GM12891 (cell line): ENCODE measurements at regions not wholly inside any gene's neighbourhood (a gene's known extent, or its start where the extent isn't known, plus 50 kb on each side); places are given as distances from the start of the nearest gene placed in this dataset.

Source experiments
- DNase-seq: peaks from one replicate; pipeline ENCODE4 v3.0.0; 2011; ENCODE audit warnings: low spot score; ENCODE audit not compliant: insufficient read length
- FAIRE-seq: peaks from 2 replicates; lab custom pipeline; 2011; peaks lifted over from hg19 to GRCh38; lab: Jason Lieb, UNC
- PAX5 ChIP-seq: IDR thresholded peaks from 2 replicates; pipeline ENCODE4 v1.6.1; 2011; ENCODE audit warnings: low read length, moderate library complexity, mild to moderate bottlenecking; ENCODE audit not compliant: insufficient read depth, severe bottlenecking
- POLR2A ChIP-seq: IDR thresholded peaks from 2 replicates; pipeline ENCODE4 v1.6.1; 2011; ENCODE audit warnings: low read depth, low read length, control low read depth
- POLR2AphosphoS5 ChIP-seq: IDR thresholded peaks from 2 replicates; pipeline ENCODE4 v1.6.1; 2011; ENCODE audit warnings: low read depth, low read length, control low read depth
- POU2F2 ChIP-seq: IDR thresholded peaks from 2 replicates; pipeline ENCODE4 v1.6.1; 2011; ENCODE audit warnings: low read depth, mild to moderate bottlenecking, control low read depth, low read length, moderate library complexity
- SPI1 ChIP-seq: IDR thresholded peaks from 2 replicates; pipeline ENCODE4 v1.6.1; 2011; ENCODE audit warnings: low read depth, low read length, control low read depth
- TAF1 ChIP-seq: IDR thresholded peaks from 2 replicates; pipeline ENCODE4 v1.6.1; 2011; ENCODE audit warnings: low read depth, low read length, control low read depth

GRCh38 chr11:8831861-8832260 is 79.1 kb upstream of the AKIP1 start:
- no peak for DNase-seq
- no peak for FAIRE-seq
- TF ChIP-seq POLR2A (no peak), TAF1 (no peak), POU2F2 (no peak), PAX5 (no peak), SPI1 (no peak), POLR2AphosphoS5 (no peak)

- peak; percentile 89 for FAIRE-seq
- TF ChIP-seq PAX5 (peak; percentile 68), POLR2AphosphoS5 (no peak)
- DNase-seq = no peak
Measured at GRCh38 chr11:8832571-8833260, 78.3 kb upstream of the AKIP1 start.

- FAIRE-seq (peak; percentile 76), DNase-seq (no peak)
- TF ChIP-seq POLR2AphosphoS5 (no peak), TAF1 (no peak), POLR2A (no peak)
Measured at GRCh38 chr11:8833568-8834315, 77.2 kb upstream of the AKIP1 start.

GRCh38 chr11:8834379-8834778 is 76.6 kb upstream of the AKIP1 start:
- no peak for DNase-seq
- no peak for TF ChIP-seq POU2F2
- TF ChIP-seq SPI1 = no peak
- TF ChIP-seq TAF1 = no peak
- TF ChIP-seq POLR2AphosphoS5 = no peak
- no peak for TF ChIP-seq POLR2A
- TF ChIP-seq PAX5 = no peak
- FAIRE-seq = no peak

GRCh38 chr11:8838248-8838647 is 72.7 kb upstream of the AKIP1 start:
- TF ChIP-seq SPI1 = no peak
- no peak for TF ChIP-seq POU2F2
- no peak for TF ChIP-seq POLR2A
- no peak for TF ChIP-seq TAF1
- no peak for TF ChIP-seq PAX5
- FAIRE-seq = no peak

GRCh38 chr11:8839306-8839956 is 71.6 kb upstream of the AKIP1 start:
- no peak for DNase-seq
- no peak for TF ChIP-seq POU2F2
- no peak for FAIRE-seq

More at GRCh38 chr11:8838248-8838647, 72.7 kb upstream of the AKIP1 start:
- DNase-seq = no peak

- FAIRE-seq (no peak), DNase-seq (no peak)
- no peak for TF ChIP-seq POLR2AphosphoS5
- no peak for TF ChIP-seq PAX5
- no peak for TF ChIP-seq POLR2A
- no peak for TF ChIP-seq POU2F2
- no peak for TF ChIP-seq TAF1
- no peak for TF ChIP-seq SPI1
Measured at GRCh38 chr11:8839957-8840945, 70.7 kb upstream of the AKIP1 start.

- TF ChIP-seq TAF1 = no peak
- no peak for TF ChIP-seq SPI1
- TF ChIP-seq PAX5 = no peak
- TF ChIP-seq POLR2A = no peak
- no peak for TF ChIP-seq POU2F2
- no peak for TF ChIP-seq POLR2AphosphoS5
- no peak for DNase-seq
- FAIRE-seq = no peak
Measured at GRCh38 chr11:8841899-8842298, 69.1 kb upstream of the AKIP1 start.

- no peak for TF ChIP-seq PAX5
- TF ChIP-seq POLR2A = no peak
- TF ChIP-seq SPI1 = no peak
- no peak for TF ChIP-seq POU2F2
- no peak for TF ChIP-seq POLR2AphosphoS5
- no peak for TF ChIP-seq TAF1
- no peak for DNase-seq
- no peak for FAIRE-seq
Measured at GRCh38 chr11:8858808-8859207, 52.2 kb upstream of the AKIP1 start.
